NT2/D1 (cell line): ENCODE measurements at regions not wholly inside any gene's neighbourhood (a gene's known extent, or its start where the extent isn't known, plus 50 kb on each side); places are given as distances from the start of the nearest gene placed in this dataset.
"Not testable (repeated sequence)": the region's sequence is repeated elsewhere in the genome, so short reads cannot be mapped to it uniquely, and the experiment has no call there.

Experiments
- SUZ12 ChIP-seq: IDR thresholded peaks from 2 replicates; pipeline ENCODE4 v1.6.1; 2011; ENCODE audit not compliant: insufficient read length, insufficient read depth; ENCODE audit errors: extremely low read depth
- ZNF274 ChIP-seq: IDR thresholded peaks from 2 replicates; pipeline ENCODE4 v1.6.1; 2011; ENCODE audit warnings: mild to moderate bottlenecking, low read depth, low read length

DNA sequence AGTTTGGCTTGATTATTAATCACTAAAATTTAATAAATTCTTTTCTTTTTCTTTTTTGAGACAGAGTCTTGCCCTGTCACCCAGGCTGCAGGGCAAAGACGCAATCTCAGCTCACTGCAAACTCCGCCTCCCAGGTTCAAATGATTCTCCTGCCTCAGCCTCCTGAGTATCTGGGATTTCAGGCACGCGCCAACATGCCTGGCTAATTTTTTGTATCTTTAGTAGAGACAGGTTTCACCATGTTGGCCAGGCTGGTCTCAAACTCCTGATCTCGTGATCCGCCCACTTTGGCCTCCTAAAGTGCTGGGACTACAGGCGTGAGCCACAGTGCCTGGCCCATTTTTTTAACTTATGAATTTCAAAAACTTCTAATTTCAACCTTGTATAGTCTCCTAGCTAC is 215.6 kb upstream of the RBBP8 start:
- not testable (repeated sequence) for TF ChIP-seq SUZ12, ZNF274
